GM10266 (cell line): ENCODE measurements at regions not wholly inside any gene's neighbourhood (a gene's known extent, or its start where the extent isn't known, plus 50 kb on each side); places are given as distances from the start of the nearest gene placed in this dataset.
"Not testable (repeated sequence)": the region's sequence is repeated elsewhere in the genome, so short reads cannot be mapped to it uniquely, and the experiment has no call there.

Experiments used
- DNase-seq: peaks from one replicate; pipeline ENCODE4 v3.0.0; 2012; ENCODE audit errors: extremely low spot score
- CTCF ChIP-seq: IDR thresholded peaks from 2 replicates; pipeline ENCODE4 v1.5.1; 2012; ENCODE audit warnings: mild to moderate bottlenecking, low read depth; ENCODE audit not compliant: control insufficient read depth, insufficient read depth; ENCODE audit errors: missing control alignments

- no peak for DNase-seq
- TF ChIP-seq CTCF, result no peak
Measured at GRCh38 chr2:145887915-145888314, 1368.0 kb upstream of the ZEB2 start.

- not testable (repeated sequence) for DNase-seq
Measured at GRCh38 chr2:145880997-145881396, 1361.1 kb upstream of the ZEB2 start.

- TF ChIP-seq CTCF, result no peak
Measured at GRCh38 chr2:145875016-145875415, 1355.1 kb upstream of the ZEB2 start.

GRCh38 chr2:145874466-145874865 is 1354.5 kb upstream of the ZEB2 start:
- DNase-seq, result no peak
- no peak for TF ChIP-seq CTCF

More at GRCh38 chr2:145875016-145875415, 1355.1 kb upstream of the ZEB2 start:
- no peak for DNase-seq

- no peak for DNase-seq
- no peak for TF ChIP-seq CTCF
Measured at GRCh38 chr2:145864501-145864900, 1344.6 kb upstream of the ZEB2 start.

- no peak for DNase-seq
- no peak for TF ChIP-seq CTCF
Measured at GRCh38 chr2:145861940-145862339, 1342.0 kb upstream of the ZEB2 start.

GRCh38 chr2:145860083-145860482 is 1340.2 kb upstream of the ZEB2 start:
- TF ChIP-seq CTCF, result no peak
- no peak for DNase-seq

- no peak for DNase-seq
- no peak for TF ChIP-seq CTCF
Measured at GRCh38 chr2:145855142-145855541, 1335.2 kb upstream of the ZEB2 start.
